Trophoblast cell (in vitro differentiated cells and primary cell): ENCODE measurements at regions not wholly inside any gene's neighbourhood (a gene's known extent, or its start where the extent isn't known, plus 50 kb on each side); places are given as distances from the start of the nearest gene placed in this dataset.

Source experiments
- DNase-seq, 2 donors: peaks; one replicate each; pipeline ENCODE4 v3.0.0-alpha.2; 2016
- H2AFZ ChIP-seq: 2 replicates; pipeline ENCODE4 v1.6.1; 2013; ENCODE audit warnings: low read length, moderate library complexity, mild to moderate bottlenecking; ENCODE audit not compliant: insufficient read depth, poor library complexity
- H2AK5ac ChIP-seq: 2 replicates; pipeline ENCODE4 v1.6.1; 2013; ENCODE audit warnings: mild to moderate bottlenecking, low read length
- H2BK120ac ChIP-seq: 2 replicates; pipeline ENCODE4 v1.6.1; 2013; ENCODE audit warnings: low read length, mild to moderate bottlenecking, moderate library complexity; ENCODE audit not compliant: insufficient read depth, poor library complexity
- H2BK12ac ChIP-seq: 2 replicates; pipeline ENCODE4 v1.6.1; 2013; ENCODE audit warnings: mild to moderate bottlenecking, low read length, moderate library complexity
- H2BK5ac ChIP-seq: 2 replicates; pipeline ENCODE4 v1.6.1; 2013; ENCODE audit warnings: low read length, low read depth, moderate library complexity, mild to moderate bottlenecking; ENCODE audit not compliant: poor library complexity
- H3K14ac ChIP-seq: 2 replicates; pipeline ENCODE4 v1.6.1; 2013; ENCODE audit warnings: mild to moderate bottlenecking, low read length
- H3K18ac ChIP-seq: 2 replicates; pipeline ENCODE4 v1.6.1; 2013; ENCODE audit warnings: mild to moderate bottlenecking, low read length
- H3K23ac ChIP-seq: 2 replicates; pipeline ENCODE4 v1.6.1; 2013; ENCODE audit warnings: low read length
- H3K27ac ChIP-seq: 2 replicates; pipeline ENCODE4 v1.5.1; 2013; ENCODE audit warnings: low read depth, mild to moderate bottlenecking, inconsistent platforms, low read length, moderate library complexity
- H3K27me3 ChIP-seq: 2 replicates; pipeline ENCODE4 v1.6.1; 2013; ENCODE audit warnings: inconsistent platforms, mild to moderate bottlenecking, low read length, moderate library complexity; ENCODE audit not compliant: insufficient read depth
- H3K36me3 ChIP-seq, 2 experiments: 1 replicate in 1 of 2; 2 replicates in 1 of 2; pipeline ENCODE4 v1.6.1; 2013; ENCODE audit warnings: low read length in 2 of 2, mild to moderate bottlenecking in 2 of 2, moderate library complexity in 1 of 2; ENCODE audit not compliant: insufficient read depth in 2 of 2, control insufficient read depth in 1 of 2
- H3K4ac ChIP-seq: 2 replicates; pipeline ENCODE4 v1.6.1; 2013; ENCODE audit warnings: low read depth, mild to moderate bottlenecking, low read length, moderate library complexity
- H3K4me1 ChIP-seq, 2 experiments: 1 replicate in 1 of 2; 2 replicates in 1 of 2; pipeline ENCODE4 v1.6.1; 2013; ENCODE audit warnings: low read length in 2 of 2, mild to moderate bottlenecking in 2 of 2, moderate library complexity in 1 of 2; ENCODE audit not compliant: insufficient read depth in 2 of 2, control insufficient read depth in 1 of 2
- H3K4me2 ChIP-seq: 2 replicates; pipeline ENCODE4 v1.6.1; 2013; ENCODE audit warnings: inconsistent platforms, mild to moderate bottlenecking, low read length, moderate library complexity
- H3K4me3 ChIP-seq: 2 replicates; pipeline ENCODE4 v1.5.1; 2013; ENCODE audit warnings: mild to moderate bottlenecking, low read depth, low read length, inconsistent platforms
- H3K79me1 ChIP-seq: one replicate; pipeline ENCODE4 v1.6.1; 2013; ENCODE audit warnings: low read length
- H3K79me2 ChIP-seq: 2 replicates; pipeline ENCODE4 v1.6.1; 2013; ENCODE audit warnings: low read length, mild to moderate bottlenecking; ENCODE audit not compliant: control insufficient read depth, insufficient read depth, poor library complexity
- H3K9ac ChIP-seq: 2 replicates; pipeline ENCODE4 v1.6.1; 2013; ENCODE audit warnings: mild to moderate bottlenecking, low read length
- H3K9me3 ChIP-seq: 2 replicates; pipeline ENCODE4 v1.6.1; 2013; ENCODE audit warnings: low read depth, mild to moderate bottlenecking, control low read depth, inconsistent platforms, low read length; ENCODE audit not compliant: insufficient read depth
- H4K12ac ChIP-seq: 2 replicates; pipeline ENCODE4 v1.6.1; 2013; ENCODE audit warnings: low read depth, mild to moderate bottlenecking, low read length, moderate library complexity
- H4K8ac ChIP-seq: 2 replicates; pipeline ENCODE4 v1.6.1; 2013; ENCODE audit warnings: low read depth, mild to moderate bottlenecking, low read length, moderate library complexity
- H4K91ac ChIP-seq: one replicate; pipeline ENCODE4 v1.6.1; 2013; ENCODE audit warnings: low read depth, mild to moderate bottlenecking, low read length, moderate library complexity
- WGBS: extraction: QIAGEN DNeasy Blood & Tissue Kit; methylation state at CpG from one replicate; pipeline ENCODE4 v1.1.7; 2013; ENCODE audit warnings: missing lambda C conversion rate; ENCODE audit not compliant: insufficient read length, insufficient coverage; ENCODE audit errors: extremely low coverage; 5-methylcytosine and 5-hydroxymethylcytosine counted together

GRCh38 chr1:81588149-81588548 lies 212.6 kb upstream of the ADGRL2 start:
- no peak overlapping the region for H3K4ac ChIP-seq
- H2BK12ac ChIP-seq, result no peak overlapping the region
- no peaks in the 10 kb centered on the region for H3K79me1 ChIP-seq
- H4K12ac ChIP-seq, result no peak overlapping the region
- no peaks in the 10 kb centered on the region for H3K36me3 ChIP-seq
- WGBS, result no CpG with 5 or more reads among the region's 3 CpGs
- no peak overlapping the region for H2AK5ac ChIP-seq
- no peak overlapping the region for H3K9ac ChIP-seq
- no peaks in the 10 kb centered on the region for H3K27me3 ChIP-seq
- no peak overlapping the region for H4K91ac ChIP-seq
- no peaks in the 10 kb centered on the region for H3K9me3 ChIP-seq
- H2AFZ ChIP-seq, result no peak overlapping the region
- H2BK5ac ChIP-seq, result no peak overlapping the region
- no peak overlapping the region for H3K14ac ChIP-seq
- H3K18ac ChIP-seq, result no peak overlapping the region
- H3K27ac ChIP-seq, result no peak overlapping the region
- no peak overlapping the region for H3K23ac ChIP-seq
- DNase-seq, result no peak
- H3K79me2 ChIP-seq, result no peaks in the 10 kb centered on the region
- H4K8ac ChIP-seq, result no peak overlapping the region
- no peaks in the 10 kb centered on the region for H3K4me1 ChIP-seq
- H2BK120ac ChIP-seq, result no peak overlapping the region
- H3K4me3 ChIP-seq, result no peak overlapping the region
- H3K4me2 ChIP-seq, result no peak overlapping the region

DNA sequence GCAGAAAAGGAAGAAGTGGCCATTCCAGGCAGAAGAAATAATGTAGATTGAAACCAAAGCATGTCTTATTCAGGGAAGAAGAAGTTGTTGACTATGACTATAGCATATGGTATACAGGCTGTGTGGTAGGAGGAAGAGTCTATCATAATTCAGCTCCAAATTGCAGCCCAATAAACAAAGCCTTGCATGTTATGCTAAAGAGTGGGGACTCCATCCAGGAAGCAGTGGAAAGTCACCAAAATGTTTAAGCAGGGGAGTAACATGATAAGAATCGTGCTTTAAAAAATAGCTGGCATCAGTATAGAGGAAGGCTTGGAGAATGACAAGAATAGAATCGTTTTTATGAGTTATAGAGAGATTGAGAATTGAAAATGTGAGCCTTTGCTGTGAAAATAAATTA lies 213.3 kb upstream of the ADGRL2 start:
- H3K23ac ChIP-seq, result no peak overlapping the region
- no peak overlapping the region for H3K18ac ChIP-seq
- H3K4me2 ChIP-seq, result no peak overlapping the region
- H3K9ac ChIP-seq, result no peak overlapping the region
- H2AFZ ChIP-seq, result no peak overlapping the region
- no peak overlapping the region for H2BK120ac ChIP-seq
- H4K8ac ChIP-seq, result no peak overlapping the region
- H3K4me3 ChIP-seq, result no peak overlapping the region
- H3K4me1 ChIP-seq, result peaks cover 0 to 2% of the 10 kb centered on the region in 2 experiments
- no peak overlapping the region for H4K91ac ChIP-seq
- H2BK12ac ChIP-seq, result no peak overlapping the region
- no peaks in the 10 kb centered on the region for H3K79me1 ChIP-seq
- WGBS, result 100% methylated on average over 1 of the region's 2 CpGs
- H4K12ac ChIP-seq, result no peak overlapping the region
- no peak overlapping the region for H3K14ac ChIP-seq
- no peak for DNase-seq
- H2BK5ac ChIP-seq, result no peak overlapping the region
- no peak overlapping the region for H3K27ac ChIP-seq
- H3K9me3 ChIP-seq, result no peaks in the 10 kb centered on the region
- H3K36me3 ChIP-seq, result no peaks in the 10 kb centered on the region
- H3K79me2 ChIP-seq, result no peaks in the 10 kb centered on the region
- H3K4ac ChIP-seq, result no peak overlapping the region
- no peaks in the 10 kb centered on the region for H3K27me3 ChIP-seq
- H2AK5ac ChIP-seq, result no peak overlapping the region

DNA sequence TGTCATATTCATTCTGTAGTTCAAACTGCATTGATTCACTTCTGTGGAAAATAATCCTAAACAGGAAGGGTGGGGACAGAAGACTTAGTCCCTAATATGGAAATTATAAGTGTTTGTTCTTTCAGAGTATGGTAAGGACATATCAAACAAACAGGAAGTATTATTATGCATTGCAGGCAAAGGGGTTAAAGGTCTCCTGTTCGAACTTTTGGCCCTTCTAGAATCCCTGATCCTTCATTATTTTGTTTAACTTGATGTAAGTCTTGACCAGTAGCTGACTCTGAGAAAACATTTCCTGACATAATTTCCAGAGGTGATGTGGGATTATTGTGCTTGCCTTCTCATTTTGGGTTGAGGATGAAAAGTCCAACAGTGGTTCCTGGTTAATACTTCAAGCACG lies 215.4 kb upstream of the ADGRL2 start:
- no peak overlapping the region for H4K91ac ChIP-seq
- no peak overlapping the region for H3K14ac ChIP-seq
- H2BK12ac ChIP-seq, result no peak overlapping the region
- no peak overlapping the region for H2BK120ac ChIP-seq
- no peak overlapping the region for H3K4me2 ChIP-seq
- WGBS, result no CpG with 5 or more reads among the region's 2 CpGs
- H3K9me3 ChIP-seq, result no peaks in the 10 kb centered on the region
- no peak overlapping the region for H3K4ac ChIP-seq
- no peak overlapping the region for H4K8ac ChIP-seq
- no peak overlapping the region for H3K4me3 ChIP-seq
- H3K27ac ChIP-seq, result no peak overlapping the region
- H3K36me3 ChIP-seq, result no peaks in the 10 kb centered on the region
- peaks cover 0 to 2% of the 10 kb centered on the region in 2 experiments for H3K4me1 ChIP-seq
- no peak overlapping the region for H2AK5ac ChIP-seq
- H3K23ac ChIP-seq, result no peak overlapping the region
- H3K27me3 ChIP-seq, result no peaks in the 10 kb centered on the region
- no peak overlapping the region for H3K18ac ChIP-seq
- DNase-seq, result no peak
- no peaks in the 10 kb centered on the region for H3K79me2 ChIP-seq
- H4K12ac ChIP-seq, result no peak overlapping the region
- H2AFZ ChIP-seq, result no peak overlapping the region
- no peaks in the 10 kb centered on the region for H3K79me1 ChIP-seq
- H3K9ac ChIP-seq, result no peak overlapping the region
- H2BK5ac ChIP-seq, result no peak overlapping the region

GRCh38 chr1:81584398-81584797 lies 216.3 kb upstream of the ADGRL2 start:
- no peaks in the 10 kb centered on the region for H3K27me3 ChIP-seq
- H2AFZ ChIP-seq, result no peak overlapping the region
- H2BK5ac ChIP-seq, result no peak overlapping the region
- DNase-seq, result no peak
- H3K18ac ChIP-seq, result no peak overlapping the region
- no peak overlapping the region for H2BK12ac ChIP-seq
- H4K91ac ChIP-seq, result no peak overlapping the region
- H2BK120ac ChIP-seq, result no peak overlapping the region
- H3K14ac ChIP-seq, result no peak overlapping the region
- H4K12ac ChIP-seq, result no peak overlapping the region
- H3K23ac ChIP-seq, result no peak overlapping the region
- H3K9ac ChIP-seq, result no peak overlapping the region
- no peaks in the 10 kb centered on the region for H3K9me3 ChIP-seq
- H3K4me2 ChIP-seq, result no peak overlapping the region
- H3K27ac ChIP-seq, result no peak overlapping the region
- WGBS, result no CpG with 5 or more reads among the region's 6 CpGs
- no peak overlapping the region for H2AK5ac ChIP-seq
- H3K79me2 ChIP-seq, result no peaks in the 10 kb centered on the region
- H3K4me3 ChIP-seq, result no peak overlapping the region
- H4K8ac ChIP-seq, result no peak overlapping the region
- H3K79me1 ChIP-seq, result no peaks in the 10 kb centered on the region
- H3K36me3 ChIP-seq, result no peaks in the 10 kb centered on the region
- H3K4me1 ChIP-seq, result peaks cover 0 to 2% of the 10 kb centered on the region in 2 experiments
- H3K4ac ChIP-seq, result no peak overlapping the region
